GM21390 (cell line): ENCODE measurements at regions not wholly inside any gene's neighbourhood (a gene's known extent, or its start where the extent isn't known, plus 50 kb on each side); places are given as distances from the start of the nearest gene placed in this dataset.

Experiments
- ATAC-seq: cut with Tn5 transposase; IDR thresholded peaks from one replicate; pipeline ENCODE4 v1.9.1; 2021; ENCODE audit not compliant: unreplicated experiment

DNA sequence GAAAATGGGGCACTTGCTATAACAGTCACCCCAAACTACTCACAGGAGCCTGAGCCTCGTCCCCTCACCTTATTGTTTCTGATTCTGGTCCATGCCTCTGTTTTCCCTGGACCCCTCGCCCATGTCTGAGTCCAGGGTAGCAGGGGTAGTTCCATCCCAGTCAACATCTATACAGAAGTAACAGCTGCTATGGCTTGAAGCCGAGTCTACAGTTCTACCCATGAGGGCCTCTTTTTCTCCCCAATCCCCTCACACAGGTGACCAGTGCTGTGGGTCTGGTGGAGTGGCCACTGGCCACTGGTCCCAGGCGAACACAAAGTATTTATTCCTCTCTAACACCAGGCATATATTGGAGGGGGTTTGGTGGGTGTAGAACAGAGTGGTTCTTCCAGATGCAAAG lies 116.4 kb downstream of the ZNF280B start:
- no peak for ATAC-seq

DNA sequence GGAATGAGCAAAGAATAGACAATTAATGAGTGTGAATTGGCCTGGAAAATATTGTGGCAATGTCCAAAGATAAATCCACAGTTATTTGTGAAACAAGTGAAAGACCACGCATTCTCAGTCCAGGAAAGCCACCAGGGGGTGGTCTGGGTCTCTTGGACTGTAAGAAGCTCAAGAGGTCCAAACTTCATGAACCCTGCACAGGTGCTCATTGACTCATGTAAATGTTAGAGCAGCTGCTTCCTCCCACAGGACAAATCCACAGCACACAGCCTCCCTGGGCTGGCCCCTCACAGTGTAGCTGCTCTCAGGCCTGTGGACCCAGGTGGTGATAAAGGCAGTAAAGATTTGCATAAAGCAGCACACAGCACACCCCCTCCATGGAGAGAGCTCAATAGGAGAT lies 114.0 kb downstream of the ZNF280B start:
- no peak for ATAC-seq

DNA sequence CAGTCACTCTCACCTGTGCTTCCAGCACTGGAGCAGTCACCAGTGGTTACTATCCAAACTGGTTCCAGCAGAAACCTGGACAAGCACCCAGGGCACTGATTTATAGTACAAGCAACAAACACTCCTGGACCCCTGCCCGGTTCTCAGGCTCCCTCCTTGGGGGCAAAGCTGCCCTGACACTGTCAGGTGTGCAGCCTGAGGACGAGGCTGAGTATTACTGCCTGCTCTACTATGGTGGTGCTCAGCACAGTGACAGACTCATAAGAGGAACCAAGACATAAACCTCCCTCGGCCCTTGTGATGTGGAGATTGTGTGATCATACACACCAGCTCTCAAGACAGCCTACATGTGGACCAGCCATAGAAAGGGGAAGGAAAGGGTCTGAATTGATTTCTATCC lies 113.3 kb downstream of the ZNF280B start:
- ATAC-seq: no peak

DNA sequence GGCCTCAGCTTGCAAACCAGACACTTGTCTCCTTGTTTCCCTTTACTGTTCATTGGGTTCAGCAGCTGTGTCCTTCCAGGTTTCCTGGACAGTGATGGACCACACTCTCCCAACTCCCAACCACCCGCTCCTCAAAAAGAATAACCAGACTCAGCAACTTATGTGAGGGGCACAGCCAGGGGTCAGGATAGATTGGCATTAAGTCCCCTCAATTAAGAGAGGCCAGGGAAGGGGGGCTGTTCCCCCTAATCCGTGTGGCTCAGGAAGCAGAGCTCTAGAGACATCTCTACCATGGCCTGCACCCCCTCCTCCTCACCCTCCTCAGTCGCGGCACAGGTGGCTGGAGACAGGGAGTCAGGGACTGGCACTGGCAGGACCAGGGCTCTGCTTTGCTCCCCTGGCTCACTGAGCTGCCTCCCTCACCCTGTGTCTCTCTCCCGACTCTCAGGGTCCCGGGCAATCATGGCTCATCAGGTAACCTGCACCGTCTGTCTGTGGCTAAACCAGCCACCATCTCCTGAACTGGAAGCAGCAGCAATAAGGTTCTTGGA lies 111.7 kb downstream of the ZNF280B start:
- ATAC-seq: no peak

DNA sequence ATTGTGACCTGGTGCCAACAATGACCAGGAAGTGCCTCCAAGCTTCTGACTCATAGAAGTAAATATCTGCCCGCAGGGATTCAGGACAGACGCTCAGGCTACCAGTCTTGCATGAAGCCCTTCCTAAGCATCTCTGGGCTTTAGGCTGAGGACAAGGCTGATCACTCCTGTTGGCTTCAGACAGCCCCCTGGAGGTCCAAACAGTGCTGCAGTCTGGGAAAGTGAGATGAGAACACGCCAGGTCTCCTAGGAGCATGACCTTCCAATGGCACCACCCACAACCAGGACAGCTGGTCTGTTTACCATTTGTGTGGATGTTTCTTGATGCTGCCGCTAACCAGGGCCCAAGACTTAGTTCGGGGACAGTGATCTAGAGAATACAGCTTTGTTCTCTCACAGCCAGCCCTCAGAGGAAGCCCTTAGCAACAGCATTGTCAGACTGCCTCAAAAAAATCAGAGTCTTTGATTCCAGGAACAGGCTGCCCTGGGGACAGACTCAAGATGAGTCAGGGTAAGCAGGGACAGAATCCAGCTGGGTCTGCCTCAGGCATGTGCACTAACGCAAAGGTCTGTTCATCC lies 111.2 kb downstream of the ZNF280B start:
- no peak for ATAC-seq

DNA sequence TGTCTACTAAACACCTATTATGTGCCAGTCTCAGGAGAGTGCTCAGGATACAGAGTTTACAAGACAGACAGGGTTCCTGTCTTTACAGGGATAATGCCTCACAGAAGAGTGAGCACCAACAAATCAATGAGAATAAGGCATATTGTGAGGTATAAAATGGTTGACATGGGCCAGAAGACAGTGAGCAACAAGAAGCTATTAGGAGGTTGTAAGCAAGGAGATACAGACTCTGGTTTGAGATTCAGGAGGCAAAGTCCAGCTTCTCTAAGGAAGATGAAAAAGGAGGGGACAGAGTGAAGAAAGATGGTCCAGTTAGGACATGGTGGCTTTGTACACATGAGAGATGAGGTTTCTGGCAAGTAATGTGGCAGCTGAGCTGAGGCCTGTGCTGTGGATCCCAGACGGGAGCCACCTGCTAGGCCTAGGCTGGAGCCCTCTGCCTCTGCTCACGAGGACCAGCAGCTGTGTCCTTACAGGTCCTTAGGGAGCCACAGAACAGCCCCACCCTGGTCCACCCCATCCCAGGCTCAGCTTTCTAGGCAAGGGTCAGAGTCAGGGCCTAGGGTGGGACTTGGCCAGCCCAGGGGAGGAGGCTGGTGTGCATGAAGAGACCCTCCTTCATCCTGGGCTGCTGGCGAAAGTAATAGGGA lies 110.5 kb downstream of the ZNF280B start:
- no peak for ATAC-seq

DNA sequence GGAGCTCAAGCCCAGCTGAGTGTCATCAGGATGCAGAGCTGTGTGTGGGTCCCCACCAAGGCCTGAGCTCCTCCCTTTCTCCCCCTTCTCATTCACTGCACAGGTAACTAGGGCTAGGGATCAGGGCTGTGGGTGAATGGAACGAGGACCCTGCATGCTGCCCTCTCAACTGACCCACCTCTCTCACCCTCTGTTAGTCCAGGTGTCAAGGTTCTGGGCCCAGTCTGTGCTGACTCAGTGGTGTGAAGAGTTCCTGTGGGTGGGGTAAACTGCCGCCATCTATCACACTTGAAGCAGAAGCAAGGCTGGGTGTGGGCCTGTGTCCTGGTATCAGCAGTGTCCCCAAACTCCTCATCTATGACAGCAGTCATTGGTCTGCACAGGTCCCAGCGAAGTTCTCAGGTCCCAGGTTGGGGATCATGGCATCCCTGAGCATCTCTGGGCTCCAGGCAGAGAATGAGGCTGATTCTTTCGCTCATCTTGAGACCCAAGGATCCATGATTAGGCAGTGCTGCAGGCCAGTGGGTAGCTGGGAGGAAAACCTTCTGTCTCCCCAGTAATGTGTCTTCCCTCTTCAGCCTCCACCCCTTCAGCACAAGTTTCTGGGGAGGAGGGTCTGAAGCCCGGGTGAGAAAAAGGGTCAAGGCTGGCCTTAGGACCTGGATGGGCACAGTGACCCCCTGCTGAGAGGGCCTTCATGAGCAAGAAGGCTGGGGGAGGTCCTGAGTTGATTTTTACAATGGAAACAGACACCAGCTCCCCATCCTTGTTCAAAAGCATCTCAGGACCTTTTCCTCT lies 109.8 kb downstream of the ZNF280B start:
- no peak for ATAC-seq

DNA sequence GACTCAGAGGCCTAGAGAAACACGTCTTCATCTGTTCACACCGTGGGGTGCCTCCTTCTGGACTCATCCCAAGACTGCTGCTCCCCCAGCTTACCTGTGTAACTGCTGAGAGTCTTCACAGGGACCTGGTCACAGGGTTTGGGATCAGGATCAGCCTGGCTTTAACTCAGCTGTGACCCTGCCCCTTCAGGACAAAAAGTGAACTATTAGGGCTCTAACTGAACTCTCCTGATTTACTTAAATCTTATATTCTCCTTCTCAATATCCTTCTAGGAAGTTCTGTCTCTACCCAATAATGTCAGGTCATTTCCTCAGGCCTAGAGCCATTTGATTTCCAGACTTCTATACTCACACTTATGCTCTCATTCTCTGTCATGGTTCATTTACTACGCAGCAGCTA lies 108.4 kb downstream of the ZNF280B start:
- ATAC-seq: no peak

DNA sequence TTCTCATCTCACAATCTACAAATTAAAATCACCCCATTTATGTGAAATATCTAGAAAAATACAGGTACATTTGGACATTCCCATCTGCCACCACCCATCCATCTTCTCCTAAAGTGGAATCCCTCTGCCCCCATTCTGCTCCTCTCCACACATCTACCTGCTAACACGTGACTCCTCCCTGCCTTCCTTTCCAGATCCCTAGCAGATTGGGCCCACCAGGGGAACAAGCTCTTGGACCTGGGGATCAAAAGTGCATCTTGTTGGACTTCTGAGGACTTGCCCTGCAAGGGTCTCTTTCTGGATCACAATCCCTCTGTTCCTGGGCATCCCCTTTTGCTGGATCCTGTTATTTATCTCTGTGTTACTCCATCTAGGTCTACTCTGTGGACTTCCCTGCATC lies 107.6 kb downstream of the ZNF280B start:
- no peak for ATAC-seq

DNA sequence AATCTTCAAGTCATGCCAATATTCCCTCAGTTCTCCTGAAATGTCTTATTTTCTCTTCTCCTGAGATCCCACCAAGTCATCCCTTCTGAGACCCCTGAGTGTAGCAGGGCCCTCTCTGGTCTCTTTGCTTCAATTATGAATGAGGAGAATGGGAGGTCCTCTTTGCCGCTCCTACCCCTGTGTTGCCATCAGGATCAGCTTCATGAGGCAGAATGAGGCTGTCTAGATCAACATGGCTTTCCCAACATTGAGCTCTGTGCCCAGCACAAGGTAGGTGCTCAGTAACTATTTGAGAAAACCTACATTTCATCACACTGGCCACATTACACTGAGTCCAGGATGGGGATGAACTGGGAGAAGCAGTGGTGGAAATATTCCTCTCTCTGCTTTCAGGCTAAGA lies 107.2 kb downstream of the ZNF280B start:
- ATAC-seq: no peak

DNA sequence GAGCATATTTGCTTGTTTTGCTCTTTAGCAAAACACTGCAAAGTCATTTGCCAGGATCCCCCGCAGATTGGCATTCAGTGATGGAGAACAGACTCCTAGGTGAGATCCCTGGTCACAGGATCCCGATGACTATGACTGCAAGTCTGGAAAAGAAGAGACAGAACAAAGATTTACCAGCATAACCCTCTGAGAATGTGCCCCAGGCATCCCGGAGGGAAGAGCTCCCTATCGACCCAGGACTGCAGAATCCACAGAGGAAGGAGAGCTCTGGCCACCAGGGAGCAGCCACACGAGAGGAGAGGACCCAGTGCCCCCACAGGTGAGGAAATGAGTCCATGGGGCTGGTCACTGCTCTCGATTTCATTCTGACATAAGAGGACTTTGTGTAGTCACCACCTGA lies 105.2 kb downstream of the ZNF280B start:
- no peak for ATAC-seq

DNA sequence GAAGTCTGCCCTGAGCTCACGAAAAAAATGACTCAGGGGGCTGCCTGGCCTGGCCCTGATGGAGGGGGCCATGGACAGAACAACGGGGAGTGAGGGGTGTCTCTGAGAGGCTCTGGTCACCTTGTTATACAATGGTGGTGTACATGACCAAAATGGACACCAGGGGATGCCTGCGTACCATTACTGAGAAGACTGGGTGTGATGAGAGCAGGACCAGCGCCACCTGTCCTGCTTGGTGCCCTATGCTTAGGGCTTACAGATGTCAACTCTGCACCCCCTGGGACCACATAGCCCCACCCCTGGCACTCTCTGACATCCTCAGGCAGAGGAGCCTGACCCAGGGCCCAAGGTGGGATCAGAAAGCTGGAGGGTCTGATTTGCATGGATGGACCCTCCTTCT lies 104.8 kb downstream of the ZNF280B start:
- no peak for ATAC-seq

DNA sequence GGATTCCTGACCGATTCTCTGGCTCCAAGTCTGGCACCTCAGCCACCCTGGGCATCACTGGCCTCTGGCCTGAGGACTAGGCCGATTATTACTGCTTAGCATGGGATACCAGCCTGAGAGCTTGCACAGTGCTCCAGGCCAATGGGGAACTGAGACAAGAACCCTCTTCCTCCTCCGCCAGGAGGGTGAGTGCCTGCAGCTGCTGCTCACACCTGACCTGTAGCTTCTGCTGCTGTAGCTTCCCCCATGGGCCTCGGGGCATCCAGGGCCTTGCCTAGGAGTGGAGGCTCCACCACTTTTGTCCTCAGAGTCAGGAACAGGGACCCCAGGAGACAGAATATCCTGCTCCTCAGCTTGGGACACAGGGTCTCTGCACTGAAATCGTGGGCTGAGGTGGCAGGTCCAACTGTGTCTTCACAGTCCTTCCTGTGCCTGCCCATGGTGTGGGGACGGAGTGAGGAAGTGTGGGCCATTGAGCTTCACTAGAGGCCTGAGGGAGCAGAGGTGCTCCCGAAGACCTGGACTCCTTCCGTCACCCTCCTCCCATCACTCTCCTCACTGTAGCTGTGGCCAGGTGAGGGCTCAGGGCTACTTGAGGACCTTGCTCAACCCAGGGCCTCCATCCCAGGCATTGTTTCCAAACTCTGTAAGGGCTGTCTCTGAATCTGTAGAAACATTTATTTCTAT lies 103.8 kb downstream of the ZNF280B start:
- ATAC-seq: no peak

DNA sequence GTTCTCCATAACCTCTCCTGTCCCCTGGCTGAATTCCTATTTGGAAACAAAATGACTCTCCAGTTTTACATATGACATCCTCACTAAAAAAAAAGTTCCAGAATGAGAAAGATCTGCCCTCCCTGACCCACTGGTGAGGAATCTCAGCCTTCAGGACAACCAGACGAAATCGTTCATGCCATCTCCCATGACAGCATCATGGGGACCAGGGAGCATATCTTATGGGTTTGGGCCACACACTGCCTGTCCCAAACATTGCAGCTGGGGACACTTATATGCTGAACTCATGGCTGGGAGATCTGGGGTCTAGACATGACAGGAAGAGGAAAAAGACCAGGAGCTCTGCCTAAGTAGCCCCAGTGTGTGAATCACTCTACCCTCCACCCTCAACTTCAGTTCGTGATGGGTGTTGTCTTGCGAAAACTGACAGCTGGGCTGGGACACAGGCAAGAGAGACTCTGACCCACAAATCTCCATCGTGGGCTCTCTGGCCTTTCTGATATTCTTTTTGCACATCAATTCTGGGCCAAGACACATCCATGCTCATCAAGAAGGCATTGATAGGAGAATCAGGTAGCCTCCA lies 102.0 kb downstream of the ZNF280B start:
- ATAC-seq: no peak

DNA sequence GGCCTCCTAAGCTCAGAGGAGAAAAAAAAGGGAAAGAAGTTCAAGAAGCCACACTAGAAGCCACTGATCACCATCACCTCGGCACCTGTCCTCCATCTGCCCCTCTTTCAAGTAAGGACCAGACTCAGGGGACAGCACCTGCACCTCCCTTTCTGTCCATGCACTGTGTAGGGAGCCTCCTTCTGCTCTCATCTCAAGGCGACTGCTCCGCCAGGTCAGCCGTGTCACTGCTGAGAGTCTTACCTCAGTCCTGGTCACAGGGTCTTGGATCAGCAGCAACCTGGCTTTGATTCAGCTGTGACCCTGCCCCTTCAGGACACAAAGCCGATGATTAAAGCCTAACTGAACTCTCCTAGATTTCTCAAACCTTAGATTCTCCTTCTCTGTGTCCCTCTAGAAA lies 101.5 kb downstream of the ZNF280B start:
- ATAC-seq: no peak

DNA sequence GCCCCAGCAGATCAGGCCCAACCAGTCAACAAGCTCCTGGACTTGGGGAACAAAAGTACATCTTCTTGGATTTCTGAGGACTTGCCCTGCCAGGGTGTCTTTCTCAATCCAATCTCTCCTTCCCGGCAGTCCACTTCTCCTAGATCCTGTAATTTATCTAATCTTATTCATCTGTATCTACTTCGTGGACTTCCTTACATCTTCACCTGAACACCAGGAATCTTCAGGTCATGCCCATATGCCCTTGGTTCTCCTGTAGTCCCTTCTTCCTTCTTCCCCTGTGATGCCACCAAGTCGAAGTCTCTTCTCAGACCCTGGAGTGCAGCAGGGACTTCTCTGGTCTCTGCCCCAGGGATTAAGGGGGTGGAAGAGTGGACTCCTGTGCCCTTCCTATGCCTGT lies 100.3 kb downstream of the ZNF280B start:
- ATAC-seq: no peak

DNA sequence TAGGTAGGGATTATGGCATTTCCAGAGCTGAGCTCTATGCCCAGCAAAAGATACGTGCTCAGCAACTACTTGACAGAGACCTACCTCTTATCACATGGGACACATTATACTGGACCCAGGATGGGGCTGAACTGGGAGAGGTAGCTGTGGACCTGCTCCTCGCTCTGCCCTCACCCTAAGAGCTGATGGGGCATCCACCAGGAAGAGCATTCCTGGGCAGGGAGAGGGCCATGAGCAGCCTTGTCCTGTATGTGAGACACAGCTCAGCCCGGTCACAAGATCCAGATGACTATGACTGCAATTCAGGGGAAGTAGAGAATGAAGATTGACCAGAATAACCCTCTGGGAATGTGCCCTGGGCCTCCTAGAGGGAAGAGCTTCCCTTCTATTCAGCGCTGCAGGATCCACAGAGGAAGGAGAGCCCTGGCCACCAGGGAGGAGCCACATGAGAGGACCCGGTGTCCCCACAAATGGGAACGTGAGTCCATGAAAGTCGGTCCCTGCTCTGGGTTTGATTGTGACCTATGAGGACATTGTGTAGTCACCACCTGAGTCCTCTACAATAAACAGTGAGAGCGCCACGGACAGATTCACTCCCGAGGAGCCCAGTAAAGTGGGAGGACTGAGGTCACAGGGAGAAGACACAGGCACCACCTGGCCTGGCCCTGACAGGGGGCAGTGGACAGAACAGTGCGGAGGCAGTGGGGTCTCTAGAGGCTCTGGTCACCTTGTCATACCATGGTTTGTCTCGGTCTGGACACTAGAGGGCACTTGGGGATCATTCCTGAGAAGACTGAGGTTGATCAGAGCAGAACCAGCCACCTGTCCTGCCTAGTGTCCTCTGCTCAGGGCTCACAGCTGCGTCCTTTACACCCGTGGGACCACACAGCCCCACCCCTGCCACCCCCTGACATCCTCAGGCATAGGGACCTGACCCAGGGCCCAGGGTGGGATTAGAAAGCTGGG lies 99.5 kb downstream of the ZNF280B start:
- no peak for ATAC-seq

DNA sequence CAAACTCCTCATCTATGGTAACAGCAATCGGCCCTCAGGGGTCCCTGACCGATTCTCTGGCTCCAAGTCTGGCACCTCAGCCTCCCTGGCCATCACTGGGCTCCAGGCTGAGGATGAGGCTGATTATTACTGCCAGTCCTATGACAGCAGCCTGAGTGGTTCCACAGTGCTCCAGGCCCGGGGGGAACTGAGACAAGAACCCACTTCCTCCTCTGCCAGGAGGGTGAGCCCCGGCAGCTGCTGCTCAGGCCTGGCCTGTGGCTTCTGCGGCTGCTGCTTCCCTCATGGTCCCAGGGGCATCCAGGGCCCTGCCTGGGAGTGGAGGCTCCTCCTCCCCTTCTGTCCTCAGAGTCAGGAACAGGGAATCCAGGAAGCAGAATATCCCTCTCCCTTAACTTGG lies 98.4 kb downstream of the ZNF280B start:
- ATAC-seq: no peak

DNA sequence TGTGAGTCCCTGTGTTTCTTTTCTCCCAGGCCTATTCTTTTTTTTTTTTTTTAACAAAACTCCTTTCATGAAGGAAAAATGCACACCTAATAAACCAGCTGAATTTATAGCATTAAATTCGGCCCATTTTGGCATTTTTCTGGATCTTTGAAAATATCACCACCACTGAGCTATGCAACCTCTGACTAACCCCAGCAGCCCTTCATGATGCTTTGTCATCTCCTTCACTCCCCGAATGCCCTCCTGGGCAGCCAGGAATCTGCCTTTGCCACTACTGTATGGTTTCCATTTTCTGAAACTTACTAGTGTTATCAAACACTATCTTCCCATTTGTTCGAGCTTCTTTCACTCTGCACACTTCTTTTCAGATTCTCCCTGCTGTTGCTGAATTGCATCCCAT lies 97.9 kb downstream of the ZNF280B start:
- ATAC-seq: no peak

DNA sequence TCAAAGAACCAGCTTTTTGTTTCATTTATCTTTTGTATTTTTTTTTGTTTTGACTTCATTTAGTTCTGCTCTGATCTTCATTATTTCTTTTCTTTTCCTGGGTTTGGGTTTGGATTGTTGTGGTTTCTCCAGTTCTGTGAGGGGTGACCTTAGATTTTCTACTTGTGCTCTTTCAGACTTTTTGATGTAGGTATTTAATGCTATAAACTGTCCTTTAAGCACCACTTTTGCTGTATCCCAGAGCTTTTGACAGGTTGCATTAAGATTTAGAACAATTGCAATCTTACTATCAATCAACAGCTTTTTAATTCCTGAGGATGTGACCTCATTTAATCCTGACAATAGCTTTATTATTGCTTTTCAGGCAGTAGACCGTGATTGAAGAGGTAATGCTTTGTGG lies 94.3 kb downstream of the ZNF280B start:
- ATAC-seq: no peak
